Superior temporal gyrus (tissue), 1 donor: ENCODE measurements at regions not wholly inside any gene's neighbourhood (a gene's known extent, or its start where the extent isn't known, plus 50 kb on each side); places are given as distances from the start of the nearest gene placed in this dataset.
"Not testable (repeated sequence)": the region's sequence is repeated elsewhere in the genome, so short reads cannot be mapped to it uniquely, and the experiment has no call there.

Experiments
- DNase-seq: peaks from one replicate; pipeline ENCODE4 v3.0.0-alpha.2; 2016; ENCODE audit errors: extremely low spot score

DNA sequence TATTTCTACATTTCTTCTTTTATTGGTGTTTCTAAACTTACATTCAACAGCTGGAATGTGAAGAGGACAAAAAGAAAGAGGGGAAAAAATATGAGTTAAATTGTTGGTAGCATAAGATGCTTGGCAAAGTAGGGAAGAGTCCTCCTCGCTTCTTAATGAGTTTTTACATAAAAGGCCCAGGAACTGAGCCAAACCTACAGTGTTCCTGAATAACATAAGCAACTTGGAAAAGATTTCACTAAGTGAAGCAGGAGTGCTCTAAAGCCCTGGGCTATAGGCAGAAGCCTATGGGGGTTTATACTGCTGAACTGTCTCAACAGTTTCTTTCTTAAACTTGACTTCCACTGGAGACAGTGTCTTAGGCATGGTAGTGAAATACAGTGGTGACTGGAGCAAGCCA lies 115.0 kb upstream of the USP25 start:
- DNase-seq: peak; percentile 74

DNA sequence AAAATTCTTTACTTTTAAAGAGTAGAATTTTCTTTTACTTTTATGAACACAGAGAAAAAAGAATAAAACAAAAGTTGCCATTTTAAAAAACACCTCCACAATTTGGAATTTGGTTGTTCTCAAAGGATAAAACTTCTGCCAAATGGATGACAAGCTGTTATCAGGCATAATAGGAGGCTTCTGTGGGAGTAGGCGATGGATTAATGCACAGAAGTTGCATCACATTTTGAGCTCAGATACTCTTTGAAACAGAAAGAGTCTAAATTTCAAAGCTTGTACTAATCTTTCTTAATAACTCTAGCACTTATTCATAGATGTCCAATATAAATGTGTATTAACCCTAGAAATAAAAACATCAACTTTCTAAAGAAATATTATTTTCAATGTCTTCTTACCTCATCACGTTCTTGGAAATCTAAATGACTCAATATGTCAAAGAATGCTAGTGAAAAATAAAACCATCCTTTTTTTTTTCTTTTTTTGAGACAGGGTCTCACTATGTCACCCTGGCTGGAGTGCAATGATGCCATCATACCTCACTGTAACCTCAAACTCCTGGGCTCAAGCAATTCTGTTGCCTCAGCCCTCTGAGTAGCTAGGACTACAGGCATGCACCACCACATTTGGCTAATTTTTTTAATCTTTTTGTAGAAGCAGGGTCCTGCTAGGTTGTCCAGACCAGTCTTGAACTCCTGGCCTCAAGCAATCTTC lies 112.8 kb upstream of the USP25 start:
- peak; percentile 52 for DNase-seq

GRCh38 chr21:15617964-15618363 lies 111.8 kb upstream of the USP25 start:
- DNase-seq: no peak

- no peak for DNase-seq
These were observed 108.9 kb upstream of the USP25 start for GRCh38 chr21:15620892-15621291.

DNA sequence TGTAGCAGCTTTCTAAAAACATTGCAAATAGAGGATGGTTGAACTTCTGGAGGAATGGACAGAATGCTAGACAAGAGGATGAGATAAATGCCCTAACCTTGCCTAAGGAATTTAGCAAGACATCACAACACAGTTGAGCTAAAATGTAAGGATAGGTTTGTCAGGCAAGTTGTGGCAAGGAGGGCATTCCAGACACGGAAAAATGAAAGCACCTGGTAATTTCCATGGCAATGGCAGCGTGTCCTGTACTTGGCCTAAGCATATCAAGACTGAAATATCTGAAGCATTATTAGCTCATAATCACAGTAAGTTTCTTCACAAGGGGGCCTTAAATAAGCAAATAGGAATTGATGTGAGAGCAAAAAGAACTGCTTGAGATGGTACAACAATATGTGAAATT lies 105.1 kb upstream of the USP25 start:
- no peak for DNase-seq

GRCh38 chr21:15625363-15625762 lies 104.4 kb upstream of the USP25 start:
- no peak for DNase-seq

- no peak for DNase-seq
These were observed 103.8 kb upstream of the USP25 start for GRCh38 chr21:15626031-15626430.

DNA sequence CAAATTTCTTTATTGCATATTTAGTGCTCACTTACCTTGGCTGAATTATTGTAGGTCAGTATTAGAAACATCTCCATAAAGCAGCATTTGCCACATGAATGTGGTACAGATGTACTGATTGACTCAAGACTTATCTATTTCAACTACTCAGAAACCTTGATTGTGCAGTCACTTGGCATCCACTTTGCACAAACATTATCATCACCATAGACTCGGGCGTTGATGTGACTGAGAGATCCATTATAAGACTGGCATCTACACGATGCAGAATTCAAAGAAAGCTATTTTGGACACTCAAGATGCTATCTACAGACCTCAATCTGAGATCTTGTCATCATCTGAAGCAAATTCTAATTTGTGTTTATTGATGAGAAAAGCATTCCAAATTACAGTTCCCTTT lies 102.8 kb upstream of the USP25 start:
- no peak for DNase-seq

DNA sequence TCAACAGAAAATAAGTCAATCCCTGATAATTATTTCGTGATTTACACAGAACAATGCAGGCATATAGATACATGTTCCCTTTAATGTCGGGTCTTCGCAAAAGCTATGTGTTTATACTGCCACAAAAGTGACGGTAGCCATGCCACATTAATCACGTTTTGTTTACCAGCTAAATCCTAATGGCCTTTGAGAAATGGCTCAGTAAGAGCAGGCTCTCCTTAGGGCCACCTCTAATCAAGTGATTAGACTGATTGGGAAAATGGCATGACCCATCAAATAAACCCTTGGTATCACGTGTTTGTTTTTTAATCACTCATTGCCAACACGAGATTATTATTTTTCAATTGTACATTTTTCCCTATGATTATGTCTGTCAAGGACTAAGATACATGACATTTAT lies 102.0 kb upstream of the USP25 start:
- no peak for DNase-seq

DNA sequence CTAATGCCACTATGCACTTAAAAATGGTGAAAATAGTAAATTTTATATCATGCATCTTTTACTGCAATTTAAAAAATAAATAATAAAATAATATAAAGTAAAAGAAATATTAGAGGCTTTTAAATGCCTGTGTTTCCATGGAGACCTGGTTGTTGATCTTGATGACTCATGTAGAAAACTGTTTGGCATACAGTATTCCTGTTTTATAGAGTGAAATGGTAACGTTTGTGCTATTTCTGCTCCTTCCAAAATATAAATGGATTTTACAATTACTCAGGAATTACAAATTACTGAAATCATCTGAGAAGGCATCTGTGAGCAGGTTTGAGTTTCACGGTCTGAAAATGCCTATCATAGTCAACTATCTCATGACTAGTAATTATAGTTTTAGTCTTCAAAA lies 98.4 kb upstream of the USP25 start:
- no peak for DNase-seq

- not testable (repeated sequence) for DNase-seq
These were observed 95.2 kb upstream of the USP25 start for GRCh38 chr21:15634541-15634940.

DNA sequence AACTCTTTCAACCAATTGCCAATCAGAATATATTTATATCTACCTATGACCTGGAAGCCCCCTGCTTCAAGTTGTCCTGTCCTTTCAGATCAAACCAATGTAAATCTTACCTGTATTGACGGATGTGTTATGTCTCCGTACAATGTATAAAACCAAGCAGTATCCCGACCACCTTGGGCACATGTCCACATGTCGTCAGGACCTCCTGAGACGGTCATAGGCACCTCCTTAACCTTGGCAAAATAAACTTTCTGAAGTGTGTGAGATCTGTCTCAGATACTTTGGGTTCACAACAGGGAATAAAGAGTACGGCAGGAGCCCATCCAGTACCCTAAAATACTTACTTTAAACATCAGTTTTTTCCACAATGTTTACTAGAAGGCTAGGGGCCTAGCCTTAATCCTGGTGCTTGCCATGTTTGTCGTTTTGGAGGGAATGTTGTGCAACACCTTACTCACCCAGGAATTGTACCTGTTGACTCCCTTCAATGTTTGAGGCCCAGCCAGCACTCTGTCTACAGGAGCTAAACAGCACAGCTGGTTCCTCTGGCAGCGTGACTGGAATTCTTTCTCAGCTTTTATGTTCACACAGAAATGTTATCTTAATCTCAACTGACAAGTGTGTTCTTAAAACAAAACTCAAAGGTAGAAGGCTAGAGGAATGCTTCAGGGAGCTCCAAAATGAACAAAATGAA lies 90.8 kb upstream of the USP25 start:
- DNase-seq: no peak

- not testable (repeated sequence) for DNase-seq
These were observed 89.7 kb upstream of the USP25 start for GRCh38 chr21:15640113-15640512.

DNA sequence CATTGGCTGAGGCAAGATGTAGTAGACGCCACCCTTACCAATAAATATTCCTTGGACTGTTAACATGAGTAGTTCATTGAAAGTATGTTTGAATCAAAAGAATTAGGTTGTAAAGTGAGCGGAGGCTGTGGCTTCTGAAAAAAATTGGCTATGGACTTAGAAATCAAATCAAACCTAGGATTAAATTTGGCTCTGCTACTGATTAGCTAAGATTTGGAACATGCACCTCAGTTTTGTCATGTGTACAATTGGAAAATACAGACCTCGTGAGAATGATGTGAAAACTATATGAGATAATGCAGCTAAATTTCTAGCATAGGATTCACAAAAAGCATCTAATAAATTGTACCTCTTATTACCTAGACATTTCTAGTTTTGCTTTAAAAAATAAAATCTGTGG lies 85.3 kb upstream of the USP25 start:
- no peak for DNase-seq

DNA sequence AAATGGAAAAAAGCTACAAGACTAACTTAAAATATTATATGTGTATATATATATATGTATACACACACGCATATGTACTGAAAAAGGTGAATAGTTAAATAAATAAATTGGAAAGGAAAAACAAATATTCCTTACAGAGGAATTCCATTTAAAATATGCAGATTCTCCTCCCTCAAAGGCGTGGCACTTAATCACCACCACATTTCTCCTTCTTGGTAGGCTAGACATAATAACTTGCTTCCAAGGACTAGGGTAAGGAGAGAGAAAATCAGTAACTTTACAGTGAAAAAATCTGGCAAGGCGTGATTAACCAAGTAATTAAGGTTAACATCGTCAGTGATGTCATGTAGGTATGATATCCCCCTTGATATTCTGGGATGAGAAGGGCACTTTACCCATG lies 84.0 kb upstream of the USP25 start:
- DNase-seq: no peak

- DNase-seq: peak; percentile 60
These were observed 79.0 kb upstream of the USP25 start for GRCh38 chr21:15650735-15651134.

DNA sequence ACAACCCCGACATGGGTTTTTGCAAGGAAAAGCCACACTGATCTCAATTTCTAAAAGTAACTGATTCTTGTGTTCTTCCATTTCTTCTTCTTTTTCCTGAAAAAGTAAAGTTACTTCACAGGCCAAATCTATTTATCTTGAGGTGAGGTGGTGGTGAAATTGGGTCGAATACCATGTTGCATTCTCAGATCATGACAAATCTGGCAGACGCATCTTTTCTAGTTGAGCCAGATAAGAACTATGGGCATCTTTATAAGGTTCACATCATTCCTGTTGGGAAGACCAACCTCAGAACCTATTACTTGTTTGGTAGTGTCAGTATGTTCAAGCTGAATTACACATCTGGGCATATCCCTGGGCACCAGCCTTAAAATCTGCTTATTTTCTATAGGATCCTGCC lies 78.6 kb upstream of the USP25 start:
- DNase-seq: no peak

GRCh38 chr21:15653710-15654109 lies 76.1 kb upstream of the USP25 start:
- DNase-seq: no peak

GRCh38 chr21:15654171-15654570 lies 75.6 kb upstream of the USP25 start:
- DNase-seq: no peak

DNA sequence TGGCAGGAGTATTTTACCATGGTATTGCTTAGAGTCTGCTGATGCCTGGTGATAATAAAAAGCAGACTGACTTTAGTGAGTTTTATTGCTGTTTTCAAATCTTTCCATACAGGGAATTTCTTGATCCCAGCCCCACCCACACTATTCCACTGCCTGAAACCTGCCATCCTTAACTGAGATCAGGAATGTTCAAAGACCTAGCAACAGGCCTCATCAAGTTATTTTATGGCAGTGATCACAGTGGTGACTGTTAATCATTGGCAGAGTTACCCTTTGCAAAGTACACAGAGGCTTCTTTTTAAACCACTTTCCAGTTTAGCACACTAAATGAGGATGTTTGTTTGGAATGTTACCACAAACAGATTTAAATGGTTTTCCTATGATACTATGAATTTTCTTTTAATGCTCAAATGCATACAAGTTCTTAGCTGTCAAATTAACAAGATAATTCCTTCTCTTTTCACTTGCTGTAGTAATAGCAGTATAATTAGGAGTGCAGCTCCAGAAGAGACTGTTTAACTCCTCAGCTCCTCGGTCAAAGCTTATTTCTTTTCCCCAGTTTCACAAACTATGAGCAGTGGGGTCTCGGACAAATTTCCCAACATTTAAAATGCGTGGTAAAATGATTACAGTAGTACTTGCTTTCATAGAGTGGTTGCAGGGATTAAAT lies 69.9 kb upstream of the USP25 start:
- DNase-seq: no peak

DNA sequence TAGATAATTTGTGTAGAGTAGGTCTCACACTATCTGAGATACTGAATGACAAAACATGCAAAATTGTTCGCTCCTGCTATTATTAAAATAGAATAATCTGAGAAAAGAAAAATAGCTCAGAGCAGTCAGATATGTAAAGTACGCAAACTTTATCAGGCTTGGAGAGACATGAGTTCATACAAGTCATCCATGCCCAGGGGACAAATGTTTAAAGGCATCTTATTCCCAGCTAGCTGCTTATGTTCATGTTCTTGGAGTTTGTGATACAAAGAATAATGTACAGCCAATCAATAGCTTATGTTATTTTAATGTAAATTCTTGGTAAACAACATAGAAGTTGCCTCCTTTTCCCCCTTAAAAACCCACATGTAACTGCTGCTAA lies 69.4 kb upstream of the USP25 start:
- DNase-seq: no peak

DNA sequence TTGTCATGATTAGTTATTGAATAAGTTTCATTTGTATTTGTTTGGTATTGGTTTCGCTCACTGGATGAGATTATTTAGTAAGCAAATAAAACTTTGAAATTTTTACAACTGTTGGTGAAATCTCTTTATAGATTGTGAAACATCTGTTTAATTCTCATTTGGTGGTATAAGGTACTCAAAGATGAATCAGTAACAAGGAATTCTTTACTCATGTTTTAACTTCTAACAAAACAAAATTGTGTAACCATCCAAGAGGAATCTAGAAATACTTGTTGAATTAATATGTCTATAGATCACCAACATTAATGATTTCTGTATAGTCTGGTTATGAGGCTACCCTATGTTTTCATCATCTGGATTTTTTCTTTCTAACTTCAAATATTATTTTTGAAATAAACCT lies 62.8 kb upstream of the USP25 start:
- DNase-seq: no peak

- no peak for DNase-seq
These were observed 62.0 kb upstream of the USP25 start for GRCh38 chr21:15667819-15668218.
